ENCODE measurements at regions not wholly inside any gene's neighbourhood (a gene's known extent, or its start where the extent isn't known, plus 50 kb on each side); places are given as distances from the start of the nearest gene placed in this dataset.

- H3K4me1 ChIP-seq (ENCODE audit: control insufficient read depth in 1 of 2, insufficient read depth in 2 of 2, low read length in 2 of 2), result no peaks in the 10 kb centered on the region
- no peaks in the 10 kb centered on the region for H3K9me3 ChIP-seq (ENCODE audit: control insufficient read depth in 1 of 2, low read length in 2 of 2)
- H3K36me3 ChIP-seq (ENCODE audit: control insufficient read depth in 1 of 2, insufficient read depth in 2 of 2, low read length in 2 of 2), result no peaks in the 10 kb centered on the region
- no peak overlapping the region for H3K4me3 ChIP-seq (ENCODE audit: low read depth in 1 of 2, low read length in 2 of 2)
- no peak overlapping the region for H3K27ac ChIP-seq (ENCODE audit: low read length)
- no peaks in the 10 kb centered on the region for H3K27me3 ChIP-seq (ENCODE audit: low read depth, low read length)
Observed at GRCh38 chr20:7214081-7214740, 446.7 kb downstream of the BMP2 start.

DNA sequence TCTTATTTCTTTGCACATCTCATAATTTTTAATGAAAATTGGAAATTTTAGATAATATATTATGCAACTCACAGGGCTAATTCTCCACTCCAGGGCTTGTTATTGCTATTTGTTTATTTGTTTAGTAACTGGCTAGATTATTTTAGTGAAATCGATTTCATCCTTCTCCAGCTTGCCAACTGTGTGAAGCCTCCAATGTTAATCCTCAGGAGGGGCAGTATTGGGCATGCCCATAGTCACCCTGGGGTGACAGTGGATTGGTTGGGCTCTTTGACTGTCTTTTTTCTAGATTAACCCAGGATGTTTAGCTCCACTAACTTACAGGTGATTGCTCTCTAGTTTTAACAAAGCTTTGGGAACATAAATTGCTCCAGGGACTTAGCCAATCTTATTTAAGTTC lies 450.1 kb downstream of the BMP2 start:
- Histone ChIP-seq H3K4me3 (ENCODE audit: low read depth in 1 of 2, low read length in 2 of 2) (no peak overlapping the region), H3K27ac (ENCODE audit: low read length) (no peak overlapping the region), H3K27me3 (ENCODE audit: low read depth, low read length) (no peaks in the 10 kb centered on the region), H3K36me3 (ENCODE audit: control insufficient read depth in 1 of 2, insufficient read depth in 2 of 2, low read length in 2 of 2) (no peaks in the 10 kb centered on the region), H3K4me1 (ENCODE audit: control insufficient read depth in 1 of 2, insufficient read depth in 2 of 2, low read length in 2 of 2) (no peaks in the 10 kb centered on the region), H3K9me3 (ENCODE audit: control insufficient read depth in 1 of 2, low read length in 2 of 2) (no peaks in the 10 kb centered on the region)

GRCh38 chr20:7220755-7221154 lies 453.3 kb downstream of the BMP2 start:
- Histone ChIP-seq H3K36me3 (ENCODE audit: control insufficient read depth in 1 of 2, insufficient read depth in 2 of 2, low read length in 2 of 2) (no peaks in the 10 kb centered on the region), H3K27me3 (ENCODE audit: low read depth, low read length) (no peaks in the 10 kb centered on the region), H3K27ac (ENCODE audit: low read length) (no peak overlapping the region), H3K4me3 (ENCODE audit: low read depth in 1 of 2, low read length in 2 of 2) (no peak overlapping the region), H3K4me1 (ENCODE audit: control insufficient read depth in 1 of 2, insufficient read depth in 2 of 2, low read length in 2 of 2) (no peaks in the 10 kb centered on the region), H3K9me3 (ENCODE audit: control insufficient read depth in 1 of 2, low read length in 2 of 2) (peaks cover 0 to 3% of the 10 kb centered on the region in 2 donors)

DNA sequence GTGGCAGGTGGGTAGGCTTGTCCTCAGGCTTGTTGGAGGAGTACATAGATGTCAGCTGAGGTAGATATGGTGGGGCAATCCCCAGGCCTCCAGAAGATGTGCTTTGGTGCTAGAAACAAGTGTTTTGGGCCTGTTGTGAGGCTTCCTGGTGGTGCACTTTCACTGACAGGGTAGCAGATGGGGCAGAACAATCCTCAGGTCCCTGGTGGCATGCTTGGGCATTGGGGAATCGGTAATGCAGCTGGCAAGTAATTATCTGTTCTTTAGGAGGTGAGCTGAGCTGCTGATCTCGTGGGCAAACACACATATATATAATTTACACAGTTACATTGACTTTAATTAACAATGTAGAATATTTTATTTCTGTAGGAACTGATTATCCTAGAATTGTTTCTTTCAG lies 458.7 kb downstream of the BMP2 start:
- H3K9me3 ChIP-seq (ENCODE audit: control insufficient read depth in 1 of 2, low read length in 2 of 2), result peaks cover 0 to 6% of the 10 kb centered on the region in 2 donors
- H3K27ac ChIP-seq (ENCODE audit: low read length), result no peak overlapping the region
- H3K36me3 ChIP-seq (ENCODE audit: control insufficient read depth in 1 of 2, insufficient read depth in 2 of 2, low read length in 2 of 2), result no peaks in the 10 kb centered on the region
- H3K4me1 ChIP-seq (ENCODE audit: control insufficient read depth in 1 of 2, insufficient read depth in 2 of 2, low read length in 2 of 2), result no peaks in the 10 kb centered on the region
- H3K27me3 ChIP-seq (ENCODE audit: low read depth, low read length), result no peaks in the 10 kb centered on the region
- H3K4me3 ChIP-seq (ENCODE audit: low read depth in 1 of 2, low read length in 2 of 2), result no peak overlapping the region

DNA sequence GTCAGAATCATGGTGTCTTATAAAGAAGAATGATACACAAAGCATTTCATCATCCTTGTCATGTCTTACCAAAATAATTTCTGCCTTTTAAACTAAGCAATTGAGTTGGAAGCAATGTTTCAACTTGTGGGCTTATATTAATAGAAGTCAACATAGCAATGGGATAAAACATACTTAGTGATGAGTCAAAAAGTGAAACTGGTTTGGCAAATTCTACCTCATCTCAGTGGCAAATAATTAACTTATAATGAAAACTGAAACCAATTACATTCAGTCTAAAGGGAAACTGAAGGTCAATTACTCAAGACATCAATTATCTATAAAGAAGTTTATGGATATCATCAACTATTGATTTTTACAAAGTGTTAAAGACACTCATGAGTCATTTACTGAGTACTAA lies 463.8 kb downstream of the BMP2 start:
- H3K27me3 ChIP-seq (ENCODE audit: low read depth, low read length), result no peaks in the 10 kb centered on the region
- no peak overlapping the region for H3K27ac ChIP-seq (ENCODE audit: low read length)
- no peaks in the 10 kb centered on the region for H3K36me3 ChIP-seq (ENCODE audit: control insufficient read depth in 1 of 2, insufficient read depth in 2 of 2, low read length in 2 of 2)
- no peaks in the 10 kb centered on the region for H3K4me1 ChIP-seq (ENCODE audit: control insufficient read depth in 1 of 2, insufficient read depth in 2 of 2, low read length in 2 of 2)
- H3K4me3 ChIP-seq (ENCODE audit: low read depth in 1 of 2, low read length in 2 of 2), result no peak overlapping the region
- H3K9me3 ChIP-seq (ENCODE audit: control insufficient read depth in 1 of 2, low read length in 2 of 2), result peaks cover 0 to 7% of the 10 kb centered on the region in 2 donors

DNA sequence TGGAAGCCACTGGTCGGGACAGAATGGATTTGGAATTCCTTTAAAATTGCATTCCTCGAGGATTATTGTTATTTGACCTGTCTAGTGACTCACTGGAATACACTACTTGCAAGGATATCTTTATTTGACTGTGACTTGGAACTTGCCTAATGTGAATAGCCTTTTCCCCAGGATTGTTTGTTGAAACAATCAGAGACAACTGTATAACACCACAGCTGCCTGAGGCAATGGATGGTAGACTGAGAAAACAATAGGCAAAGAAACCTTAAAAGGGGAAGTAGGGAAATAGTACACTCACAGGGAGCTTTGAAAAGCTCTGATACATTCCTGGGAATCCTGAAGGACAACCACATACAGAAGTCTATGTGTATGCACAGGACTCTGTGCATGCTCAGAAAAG lies 465.3 kb downstream of the BMP2 start:
- Histone ChIP-seq H3K9me3 (ENCODE audit: control insufficient read depth in 1 of 2, low read length in 2 of 2) (peaks cover 0 to 7% of the 10 kb centered on the region in 2 donors), H3K4me3 (ENCODE audit: low read depth in 1 of 2, low read length in 2 of 2) (no peak overlapping the region), H3K4me1 (ENCODE audit: control insufficient read depth in 1 of 2, insufficient read depth in 2 of 2, low read length in 2 of 2) (no peaks in the 10 kb centered on the region), H3K27ac (ENCODE audit: low read length) (no peak overlapping the region), H3K27me3 (ENCODE audit: low read depth, low read length) (no peaks in the 10 kb centered on the region), H3K36me3 (ENCODE audit: control insufficient read depth in 1 of 2, insufficient read depth in 2 of 2, low read length in 2 of 2) (no peaks in the 10 kb centered on the region)

- Histone ChIP-seq H3K9me3 (ENCODE audit: control insufficient read depth in 1 of 2, low read length in 2 of 2) (peaks cover 0 to 7% of the 10 kb centered on the region in 2 donors), H3K27ac (ENCODE audit: low read length) (no peak overlapping the region), H3K27me3 (ENCODE audit: low read depth, low read length) (no peaks in the 10 kb centered on the region), H3K36me3 (ENCODE audit: control insufficient read depth in 1 of 2, insufficient read depth in 2 of 2, low read length in 2 of 2) (no peaks in the 10 kb centered on the region), H3K4me1 (ENCODE audit: control insufficient read depth in 1 of 2, insufficient read depth in 2 of 2, low read length in 2 of 2) (no peaks in the 10 kb centered on the region), H3K4me3 (ENCODE audit: low read depth in 1 of 2, low read length in 2 of 2) (no peak overlapping the region)
Observed at GRCh38 chr20:7237251-7237650, 469.8 kb downstream of the BMP2 start.

DNA sequence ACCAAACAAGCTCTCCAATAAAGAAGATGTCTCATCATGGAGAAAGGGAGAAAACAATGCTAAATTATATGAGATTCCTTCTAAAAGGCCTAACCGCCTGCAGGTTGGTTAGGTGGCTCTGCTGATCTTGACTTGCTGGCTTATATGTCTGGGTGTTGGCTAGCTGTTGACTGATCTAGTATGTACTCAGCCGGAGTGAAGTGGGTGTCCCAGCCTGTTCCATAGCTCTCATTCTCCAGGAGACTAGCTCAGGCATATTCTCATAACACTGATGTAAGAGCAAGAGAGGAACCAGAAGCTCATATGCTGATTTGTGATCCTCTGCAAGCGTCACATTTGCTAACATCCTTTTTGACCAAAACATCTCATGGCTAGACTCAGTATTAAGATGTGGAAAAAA lies 473.0 kb downstream of the BMP2 start:
- no peak overlapping the region for H3K27ac ChIP-seq (ENCODE audit: low read length)
- H3K9me3 ChIP-seq (ENCODE audit: control insufficient read depth in 1 of 2, low read length in 2 of 2), result no peaks in the 10 kb centered on the region
- H3K4me1 ChIP-seq (ENCODE audit: control insufficient read depth in 1 of 2, insufficient read depth in 2 of 2, low read length in 2 of 2), result no peaks in the 10 kb centered on the region
- no peaks in the 10 kb centered on the region for H3K36me3 ChIP-seq (ENCODE audit: control insufficient read depth in 1 of 2, insufficient read depth in 2 of 2, low read length in 2 of 2)
- no peak overlapping the region for H3K4me3 ChIP-seq (ENCODE audit: low read depth in 1 of 2, low read length in 2 of 2)
- no peaks in the 10 kb centered on the region for H3K27me3 ChIP-seq (ENCODE audit: low read depth, low read length)

DNA sequence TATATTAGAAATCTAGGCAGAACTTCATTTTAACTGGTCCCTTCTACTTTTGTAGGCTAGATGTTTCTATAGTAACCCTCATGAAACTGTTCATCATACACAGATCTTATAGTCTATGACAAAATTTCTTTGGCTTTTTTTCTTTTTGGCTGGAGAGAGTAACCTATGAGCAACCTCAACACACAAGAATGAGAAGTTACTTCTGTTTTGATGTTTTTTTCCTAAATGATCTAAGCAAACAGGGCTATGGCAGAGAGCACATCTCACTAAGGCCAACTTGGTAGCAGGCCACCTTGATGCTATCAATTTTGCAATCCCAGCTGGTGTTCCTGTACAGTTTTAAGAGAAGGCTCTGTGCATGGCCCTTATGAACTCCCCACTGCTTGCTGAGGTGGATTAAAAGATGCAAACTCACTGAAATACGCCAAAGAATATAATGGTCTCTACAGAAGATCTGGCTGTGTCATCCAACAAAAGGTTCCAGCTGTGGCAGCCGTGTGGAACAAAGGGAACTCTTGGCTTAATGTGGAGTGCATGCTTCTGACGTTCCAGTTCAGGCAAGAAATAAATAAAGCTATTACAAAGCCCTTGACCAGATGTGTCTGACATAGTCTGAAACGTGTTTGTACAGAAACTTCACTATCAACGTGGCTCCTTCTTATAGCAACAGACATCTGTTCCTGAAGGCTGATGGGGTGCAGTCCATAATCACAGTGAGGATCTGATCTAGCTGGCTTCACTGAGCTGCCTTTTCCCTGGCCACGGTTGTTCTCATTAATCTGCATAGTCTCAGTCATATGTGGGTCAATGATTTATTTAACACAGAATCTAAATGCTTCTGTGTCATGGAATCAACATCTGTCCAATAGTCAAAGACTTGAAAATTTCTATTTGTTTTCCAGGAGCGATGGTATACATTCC lies 481.1 kb downstream of the BMP2 start:
- Histone ChIP-seq H3K27ac (ENCODE audit: low read length) (no peak overlapping the region), H3K36me3 (ENCODE audit: control insufficient read depth in 1 of 2, insufficient read depth in 2 of 2, low read length in 2 of 2) (no peaks in the 10 kb centered on the region), H3K27me3 (ENCODE audit: low read depth, low read length) (no peaks in the 10 kb centered on the region), H3K4me1 (ENCODE audit: control insufficient read depth in 1 of 2, insufficient read depth in 2 of 2, low read length in 2 of 2) (no peaks in the 10 kb centered on the region), H3K9me3 (ENCODE audit: control insufficient read depth in 1 of 2, low read length in 2 of 2) (no peaks in the 10 kb centered on the region), H3K4me3 (ENCODE audit: low read depth in 1 of 2, low read length in 2 of 2) (no peak overlapping the region)

GRCh38 chr20:7250337-7250736 lies 482.9 kb downstream of the BMP2 start:
- Histone ChIP-seq H3K36me3 (ENCODE audit: control insufficient read depth in 1 of 2, insufficient read depth in 2 of 2, low read length in 2 of 2) (no peaks in the 10 kb centered on the region), H3K27ac (ENCODE audit: low read length) (no peak overlapping the region), H3K4me3 (ENCODE audit: low read depth in 1 of 2, low read length in 2 of 2) (no peak overlapping the region), H3K9me3 (ENCODE audit: control insufficient read depth in 1 of 2, low read length in 2 of 2) (no peaks in the 10 kb centered on the region), H3K4me1 (ENCODE audit: control insufficient read depth in 1 of 2, insufficient read depth in 2 of 2, low read length in 2 of 2) (no peaks in the 10 kb centered on the region), H3K27me3 (ENCODE audit: low read depth, low read length) (no peaks in the 10 kb centered on the region)

- H3K4me3 ChIP-seq (ENCODE audit: low read depth in 1 of 2, low read length in 2 of 2), result no peak overlapping the region
Observed at GRCh38 chr20:7257099-7257498, 489.6 kb downstream of the BMP2 start.

More at GRCh38 chr20:7257099-7257498, 489.6 kb downstream of the BMP2 start:
- no peak overlapping the region for H3K27ac ChIP-seq (ENCODE audit: low read length)
- H3K36me3 ChIP-seq (ENCODE audit: control insufficient read depth in 1 of 2, insufficient read depth in 2 of 2, low read length in 2 of 2), result no peaks in the 10 kb centered on the region
- no peaks in the 10 kb centered on the region for H3K27me3 ChIP-seq (ENCODE audit: low read depth, low read length)
- H3K9me3 ChIP-seq (ENCODE audit: control insufficient read depth in 1 of 2, low read length in 2 of 2), result no peaks in the 10 kb centered on the region
- H3K4me1 ChIP-seq (ENCODE audit: control insufficient read depth in 1 of 2, insufficient read depth in 2 of 2, low read length in 2 of 2), result no peaks in the 10 kb centered on the region
